GM23248 (cell line): ENCODE measurements at regions not wholly inside any gene's neighbourhood (a gene's known extent, or its start where the extent isn't known, plus 50 kb on each side); places are given as distances from the start of the nearest gene placed in this dataset.

Source experiments
- DNase-seq: peaks from one replicate; pipeline ENCODE4 v3.0.0-alpha.2; 2015
- H2AFZ ChIP-seq: fragments of 200-600 bp; sonication (generic); 2 replicates; pipeline ENCODE4 v1.6.1; 2016; ENCODE audit warnings: antibody characterized with exemption
- H3F3A ChIP-seq: fragments of 200-600 bp; sonication (generic); 2 replicates; pipeline ENCODE4 v1.6.1; 2016; ENCODE audit warnings: mild to moderate bottlenecking, antibody characterized with exemption, mixed run types; ENCODE audit not compliant: insufficient read depth
- H3K27ac ChIP-seq: fragments of 200-600 bp; sonication (generic); 2 replicates; pipeline ENCODE4 v1.5.1; 2016; ENCODE audit warnings: mild to moderate bottlenecking
- H3K27me3 ChIP-seq: fragments of 200-600 bp; sonication (generic); replicated peaks from 2 replicates; pipeline ENCODE4 v1.6.1; 2016; ENCODE audit warnings: mild to moderate bottlenecking; ENCODE audit not compliant: insufficient read depth
- H3K36me3 ChIP-seq: fragments of 200-600 bp; sonication (generic); 2 replicates; pipeline ENCODE4 v1.6.1; 2016; ENCODE audit warnings: low read depth, mild to moderate bottlenecking
- H3K4me1 ChIP-seq: fragments of 200-600 bp; sonication (generic); 2 replicates; pipeline ENCODE4 v1.6.1; 2016; ENCODE audit warnings: mild to moderate bottlenecking; ENCODE audit not compliant: insufficient read depth
- H3K4me2 ChIP-seq: fragments of 200-600 bp; sonication (generic); one replicate; pipeline ENCODE4 v1.6.1; 2016; ENCODE audit warnings: mild to moderate bottlenecking; ENCODE audit not compliant: unreplicated experiment
- H3K4me3 ChIP-seq: fragments of 200-600 bp; sonication (generic); 2 replicates; pipeline ENCODE4 v1.5.1; 2016; ENCODE audit warnings: mild to moderate bottlenecking
- H3K79me2 ChIP-seq: fragments of 200-600 bp; sonication (generic); 2 replicates; pipeline ENCODE4 v1.6.1; 2016; ENCODE audit warnings: mild to moderate bottlenecking; ENCODE audit not compliant: insufficient read depth
- H3K9ac ChIP-seq: fragments of 200-600 bp; sonication (generic); 2 replicates; pipeline ENCODE4 v1.6.1; 2016; ENCODE audit warnings: mild to moderate bottlenecking
- H3K9me2 ChIP-seq: fragments of 200-600 bp; sonication (generic); 2 replicates; pipeline ENCODE4 v1.6.1; 2016; ENCODE audit warnings: mixed run types, mild to moderate bottlenecking, moderate library complexity; ENCODE audit not compliant: insufficient read depth
- H3K9me3 ChIP-seq: fragments of 200-600 bp; sonication (generic); one replicate; pipeline ENCODE4 v1.6.1; 2017; ENCODE audit warnings: low read depth
- H4K20me1 ChIP-seq: fragments of 200-600 bp; sonication (generic); 2 replicates; pipeline ENCODE4 v1.6.0; 2016; ENCODE audit not compliant: insufficient read depth
- EZH2 ChIP-seq: fragments of 200-600 bp; sonication (generic); IDR thresholded peaks from 2 replicates; pipeline ENCODE4 v1.6.1; 2018; ENCODE audit warnings: antibody characterized with exemption, mild to moderate bottlenecking; ENCODE audit not compliant: insufficient read depth, poor library complexity, severe bottlenecking
- EZH2phosphoT487 ChIP-seq: fragments of 200-600 bp; sonication (generic); IDR thresholded peaks from 2 replicates; pipeline ENCODE4 v1.6.1; 2018; ENCODE audit warnings: antibody characterized with exemption, moderate library complexity, mild to moderate bottlenecking, low read depth; ENCODE audit not compliant: insufficient read depth
- WGBS, 2 experiments: methylation state at CpG; one replicate each; pipeline ENCODE4 v1.1.6; 2015 to 2017; ENCODE audit warnings: low lambda C conversion rate in 2 of 2, low coverage in 1 of 2; ENCODE audit errors: missing lambda C conversion rate in 2 of 2; 5-methylcytosine and 5-hydroxymethylcytosine counted together
- in situ Hi-C: fragments of 300-500 bp; cut with MboI; formaldehyde crosslinking; loops from 2 replicates; pipeline ENCODE4 v1.15.0; 2020

DNA sequence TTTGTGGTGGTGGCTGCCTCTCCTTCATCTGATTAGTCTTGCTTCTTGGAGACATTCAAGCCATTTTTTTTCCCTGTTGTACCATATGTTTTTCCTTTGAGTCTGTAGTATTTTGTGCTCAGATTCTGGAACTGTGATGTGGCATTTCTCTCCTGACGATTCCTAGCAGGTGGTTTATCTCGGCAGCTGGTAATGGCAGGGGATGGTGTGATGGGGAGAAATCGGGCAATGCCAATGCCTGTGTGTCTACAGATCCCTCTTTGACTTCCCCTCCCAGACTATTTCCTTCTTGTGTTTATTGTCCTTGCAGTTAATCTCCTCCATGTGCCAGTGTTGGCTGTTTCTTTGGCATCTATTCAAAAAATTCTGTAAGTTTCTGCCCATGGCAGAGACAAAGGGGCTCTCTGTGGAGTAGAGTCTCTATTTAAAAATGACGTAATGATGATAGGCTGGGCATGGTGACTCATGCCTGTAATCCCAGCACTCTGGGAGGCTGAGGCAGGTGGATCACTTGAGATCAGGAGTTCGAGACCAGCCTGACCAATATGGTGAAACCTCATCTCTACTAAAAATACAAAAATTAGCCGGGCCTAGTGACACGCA lies 90.2 kb upstream of the ERCC4 start:
- H3K4me3 ChIP-seq, result no peak overlapping the region
- TF ChIP-seq EZH2, result no peak
- no peak for TF ChIP-seq EZH2phosphoT487

DNA sequence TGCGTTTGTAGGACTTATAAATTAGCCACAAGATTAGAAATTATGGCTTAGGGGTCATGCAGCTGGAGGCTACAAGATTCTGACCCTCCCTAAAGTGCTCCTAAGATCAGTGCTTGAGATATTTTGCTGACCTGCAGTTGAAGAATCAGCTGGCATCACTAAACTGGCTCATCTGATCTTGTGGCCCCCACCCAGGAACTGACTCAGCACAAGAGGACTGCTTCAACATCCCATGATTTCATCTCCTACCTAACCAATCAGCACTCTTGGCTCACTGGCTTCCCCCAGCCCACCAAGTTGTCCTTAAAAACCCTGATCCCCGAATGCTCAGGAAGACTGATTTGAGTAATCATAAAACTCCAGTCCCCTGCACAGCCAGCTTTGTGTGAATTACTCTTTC lies 86.4 kb upstream of the ERCC4 start:
- H3F3A ChIP-seq, result no peaks in the 10 kb centered on the region
- no peak overlapping the region for H2AFZ ChIP-seq
- H3K27me3 ChIP-seq, result no peaks in the 10 kb centered on the region
- TF ChIP-seq EZH2 (no peak), EZH2phosphoT487 (no peak)
- in situ Hi-C loops, result no loop called here
- no peaks in the 10 kb centered on the region for H3K9me3 ChIP-seq
- H3K36me3 ChIP-seq, result no peaks in the 10 kb centered on the region
- H4K20me1 ChIP-seq, result no peaks in the 10 kb centered on the region
- H3K9me2 ChIP-seq, result no peaks in the 10 kb centered on the region
- H3K4me3 ChIP-seq, result no peak overlapping the region
- no peak overlapping the region for H3K27ac ChIP-seq
- no peaks in the 10 kb centered on the region for H3K79me2 ChIP-seq
- no peak for DNase-seq
- H3K4me2 ChIP-seq, result no peak overlapping the region
- H3K9ac ChIP-seq, result no peak overlapping the region
- 1 to 4% methylated on average over 2 of the region's 2 CpGs for WGBS, 2 experiments
- no peaks in the 10 kb centered on the region for H3K4me1 ChIP-seq

More for the DNA sequence above, 90.2 kb upstream of the ERCC4 start:
- no peaks in the 10 kb centered on the region for H3K4me1 ChIP-seq
- no peak for DNase-seq
- no peak overlapping the region for H3K9ac ChIP-seq
- H3K9me3 ChIP-seq, result no peaks in the 10 kb centered on the region
- no peaks in the 10 kb centered on the region for H3K36me3 ChIP-seq
- no peaks in the 10 kb centered on the region for H3K79me2 ChIP-seq
- 37 to 40% methylated on average over 7 of the region's 7 CpGs for WGBS, 2 experiments
- no peak overlapping the region for H2AFZ ChIP-seq
- in situ Hi-C loops, result no loop called here
- no peaks in the 10 kb centered on the region for H3F3A ChIP-seq
- H3K4me2 ChIP-seq, result no peak overlapping the region
- H3K9me2 ChIP-seq, result no peaks in the 10 kb centered on the region
- no peaks in the 10 kb centered on the region for H4K20me1 ChIP-seq
- H3K27ac ChIP-seq, result no peak overlapping the region
- no peaks in the 10 kb centered on the region for H3K27me3 ChIP-seq

DNA sequence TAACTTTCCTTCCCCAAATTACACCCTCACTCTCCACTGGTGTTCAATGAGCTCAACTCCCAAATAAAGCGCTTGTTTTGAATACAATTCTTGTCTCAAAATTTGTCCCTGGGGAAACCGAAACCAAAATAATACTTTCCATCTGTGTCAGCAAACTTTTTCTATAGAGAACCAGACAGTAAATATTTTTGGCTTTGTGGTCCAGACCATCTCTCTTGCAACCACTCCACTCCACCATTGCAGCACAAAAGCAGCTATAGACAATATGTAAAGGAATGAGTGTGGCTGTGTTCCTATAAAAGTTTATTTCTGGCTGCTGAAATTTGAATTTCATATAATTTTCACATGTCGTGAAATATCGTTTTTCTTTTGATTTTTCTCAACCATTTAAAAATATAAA lies 84.6 kb upstream of the ERCC4 start:
- Histone ChIP-seq H3K27me3 (no peaks in the 10 kb centered on the region), H3K4me3 (no peak overlapping the region), H3K4me1 (no peaks in the 10 kb centered on the region), H3K27ac (no peak overlapping the region), H3K9me2 (no peaks in the 10 kb centered on the region), H3K9me3 (no peaks in the 10 kb centered on the region), H3K9ac (no peak overlapping the region), H4K20me1 (no peaks in the 10 kb centered on the region), H3K36me3 (no peaks in the 10 kb centered on the region), H3F3A (no peaks in the 10 kb centered on the region), H2AFZ (no peak overlapping the region), H3K79me2 (no peaks in the 10 kb centered on the region), H3K4me2 (no peak overlapping the region)
- TF ChIP-seq EZH2phosphoT487 (no peak), EZH2 (no peak)
- in situ Hi-C loops, result no loop called here
- 7 to 8% methylated on average over 4 of the region's 4 CpGs for WGBS, 2 experiments
- no peak for DNase-seq

DNA sequence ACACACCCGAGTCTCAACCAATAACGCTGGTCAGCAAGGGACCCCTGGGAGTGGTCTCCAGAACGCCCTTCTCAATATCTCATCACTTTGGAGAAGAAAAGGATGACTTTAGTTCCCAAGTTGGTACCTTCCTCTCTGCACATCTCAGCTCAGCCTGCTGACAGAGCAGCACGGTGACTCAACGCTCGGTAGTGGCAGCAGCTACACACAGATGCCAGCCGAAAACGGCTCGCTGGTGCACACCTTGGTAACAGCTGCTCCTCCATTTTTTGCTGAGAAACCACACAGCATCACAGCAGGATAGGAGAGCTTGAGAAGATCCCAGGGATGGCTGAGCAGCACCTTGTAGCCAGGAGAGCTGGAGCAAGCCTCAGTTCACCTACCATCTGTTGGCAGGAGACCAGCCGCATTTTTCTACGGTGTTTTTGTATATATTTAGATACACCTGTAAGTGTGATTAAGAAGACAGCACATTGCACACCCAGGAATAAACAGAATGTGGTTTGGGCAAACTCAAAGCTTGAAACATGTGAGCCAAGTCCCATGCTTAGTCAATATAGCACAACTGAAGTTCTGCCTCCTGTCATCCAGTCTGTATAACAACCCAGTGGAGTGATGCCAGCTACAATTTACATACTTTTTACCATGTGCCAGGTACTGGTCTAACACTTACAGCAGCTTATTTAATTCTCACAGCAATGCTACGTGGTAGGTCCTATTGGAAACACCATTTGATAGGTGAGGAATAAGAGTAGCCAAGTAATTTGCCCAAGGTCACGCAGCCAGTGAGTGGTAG lies 83.8 kb upstream of the ERCC4 start:
- in situ Hi-C loops, result no loop called here
- DNase-seq, result no peak

More for the DNA sequence above, 83.8 kb upstream of the ERCC4 start:
- Histone ChIP-seq H3K27ac (no peak overlapping the region), H3K9me3 (no peaks in the 10 kb centered on the region), H3K36me3 (no peaks in the 10 kb centered on the region), H3K9me2 (no peaks in the 10 kb centered on the region), H2AFZ (no peak overlapping the region), H3K4me2 (no peak overlapping the region), H3K9ac (no peak overlapping the region), H3K4me1 (no peaks in the 10 kb centered on the region), H3K4me3 (no peak overlapping the region), H3K79me2 (no peaks in the 10 kb centered on the region), H3K27me3 (no peaks in the 10 kb centered on the region), H4K20me1 (no peaks in the 10 kb centered on the region), H3F3A (no peaks in the 10 kb centered on the region)
- TF ChIP-seq EZH2 (no peak), EZH2phosphoT487 (no peak)
- WGBS, 2 experiments, result 58 to 60% methylated on average over 13 of the region's 13 CpGs
